SK-MEL-5 (cell line): ENCODE measurements at regions not wholly inside any gene's neighbourhood (a gene's known extent, or its start where the extent isn't known, plus 50 kb on each side); places are given as distances from the start of the nearest gene placed in this dataset.

Source experiments
- DNase-seq: peaks from one replicate; pipeline ENCODE4 v3.0.0-alpha.2; 2016; ENCODE audit warnings: low read depth, low spot score
- in situ Hi-C: cut with HindIII; loops from 2 replicates; pipeline ENCODE4 v1.10.0; 2016; ENCODE audit warnings: low sequenced_read_pairs, high pct_unique_total_duplicates, low pct_unique_long_range_greater_than_20kb

DNA sequence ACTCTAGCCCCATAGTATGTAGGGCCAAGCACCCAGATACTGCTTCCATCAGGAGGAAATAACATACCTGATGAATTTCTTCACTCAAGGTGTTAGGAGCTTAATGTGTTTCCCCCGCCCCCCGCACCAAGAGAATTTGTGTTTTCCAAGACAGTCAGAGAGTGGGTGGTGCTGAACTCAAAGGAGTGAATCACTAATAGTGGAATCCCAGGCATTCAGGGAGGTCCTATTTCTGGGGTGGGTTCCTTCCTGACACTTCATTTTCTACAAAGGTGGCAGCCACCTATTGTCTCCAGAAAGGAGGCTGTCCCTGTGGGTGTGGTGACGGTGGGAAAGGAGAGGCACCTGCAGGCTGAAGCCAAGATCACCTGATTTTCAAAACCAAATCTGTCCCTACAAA lies 50.8 kb upstream of the ELF5 start:
- in situ Hi-C loops, result no loop called here
- no peak for DNase-seq

DNA sequence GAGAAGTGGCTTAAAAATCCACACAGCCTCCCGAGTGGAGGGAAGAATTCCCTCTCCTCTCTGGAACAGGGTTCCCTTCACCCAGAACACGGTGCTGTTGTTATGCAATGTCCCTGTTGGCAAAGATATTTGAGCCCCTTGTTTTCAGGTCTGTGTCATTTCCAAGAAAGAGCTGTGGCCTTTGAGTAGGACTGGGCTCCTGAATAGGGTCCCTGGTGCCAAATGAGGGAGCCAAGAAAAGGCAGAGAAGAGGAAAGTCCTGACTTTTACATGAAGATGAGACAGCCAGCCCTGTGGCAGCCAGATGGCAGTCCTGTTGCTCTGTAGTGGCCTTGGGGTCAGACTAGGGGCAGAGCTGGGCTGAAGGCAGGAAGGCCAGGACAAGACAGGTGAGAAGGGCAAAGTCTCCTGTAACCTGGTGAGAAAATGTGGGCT lies 51.2 kb upstream of the ELF5 start:
- in situ Hi-C loops, result no loop called here
- DNase-seq, result no peak

DNA sequence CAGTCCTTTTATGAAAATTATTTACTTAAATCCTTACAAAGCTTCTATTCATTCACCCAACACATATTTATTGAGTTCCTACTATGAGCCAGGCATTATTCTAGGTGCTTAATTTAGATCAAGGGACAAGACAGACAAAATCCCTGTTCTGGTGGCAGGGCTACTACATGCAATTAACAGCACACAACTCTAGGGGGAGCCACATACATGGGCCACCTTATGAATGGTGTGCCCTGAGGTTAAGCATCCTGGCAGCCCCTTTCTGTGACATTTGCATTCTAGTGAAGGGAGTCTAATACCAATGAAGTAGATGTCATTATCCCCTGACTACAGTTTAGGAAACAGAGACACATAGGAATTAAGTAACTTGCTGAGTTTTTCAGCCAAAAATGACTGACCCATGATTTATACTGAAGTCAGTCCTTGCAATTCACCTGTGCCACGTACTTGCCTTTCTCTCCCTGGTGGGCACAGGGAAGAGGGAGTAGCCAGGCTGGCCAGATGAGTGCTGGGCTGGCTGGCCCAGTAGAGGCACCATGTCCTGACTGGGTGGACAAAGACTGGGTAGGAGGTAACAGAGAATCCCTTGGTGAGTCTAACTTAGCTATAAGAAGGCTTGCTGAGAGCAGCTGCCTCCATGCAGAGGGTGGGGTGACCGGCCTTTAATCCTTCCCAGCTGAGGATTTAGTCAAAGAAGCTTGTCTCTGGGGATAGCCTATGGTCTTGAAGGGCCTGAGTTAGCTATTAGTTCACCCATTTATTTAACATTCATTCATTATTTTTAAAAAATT lies 52.0 kb upstream of the ELF5 start:
- in situ Hi-C loops, result no loop called here
- peak; percentile 60 for DNase-seq

DNA sequence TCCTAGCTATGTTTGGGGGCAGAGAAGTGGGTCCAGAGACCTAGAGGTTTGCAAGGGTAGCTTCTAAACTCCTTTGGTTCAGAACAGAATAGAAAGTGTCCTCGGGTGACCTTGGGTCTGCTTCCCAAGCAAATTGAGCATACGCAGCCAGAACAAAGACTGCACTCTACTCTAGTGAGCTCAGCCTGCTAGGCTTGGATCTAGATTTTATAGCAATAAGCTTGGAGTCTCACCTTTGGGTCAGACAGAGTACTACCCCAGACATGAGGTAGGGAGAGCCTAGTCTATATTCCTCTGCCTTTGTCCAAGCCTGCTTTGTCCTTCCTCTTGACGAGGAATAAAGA lies 52.6 kb upstream of the ELF5 start:
- no peak for DNase-seq
- in situ Hi-C loops, result no loop called here

DNA sequence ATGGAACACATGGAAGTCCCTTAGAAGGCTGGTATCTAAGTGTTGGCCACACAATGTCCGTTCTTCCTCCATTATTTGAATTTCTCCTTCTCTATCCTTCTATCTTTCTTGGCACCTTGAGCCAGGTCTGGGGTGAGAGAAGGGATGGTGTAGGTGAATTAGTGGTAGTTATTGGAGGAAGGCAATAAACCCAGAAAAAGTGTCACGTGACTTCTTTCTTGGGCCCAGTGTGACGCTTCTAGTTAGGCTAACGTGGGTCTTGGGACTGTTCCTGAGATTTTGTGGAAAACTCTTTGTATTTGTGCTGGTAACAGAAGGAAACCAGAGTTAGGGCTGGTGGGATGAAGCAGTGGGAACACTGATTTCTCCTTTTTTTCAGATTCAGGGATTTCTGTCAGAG lies 53.1 kb upstream of the ELF5 start:
- no peak for DNase-seq
- in situ Hi-C loops, result no loop called here

DNA sequence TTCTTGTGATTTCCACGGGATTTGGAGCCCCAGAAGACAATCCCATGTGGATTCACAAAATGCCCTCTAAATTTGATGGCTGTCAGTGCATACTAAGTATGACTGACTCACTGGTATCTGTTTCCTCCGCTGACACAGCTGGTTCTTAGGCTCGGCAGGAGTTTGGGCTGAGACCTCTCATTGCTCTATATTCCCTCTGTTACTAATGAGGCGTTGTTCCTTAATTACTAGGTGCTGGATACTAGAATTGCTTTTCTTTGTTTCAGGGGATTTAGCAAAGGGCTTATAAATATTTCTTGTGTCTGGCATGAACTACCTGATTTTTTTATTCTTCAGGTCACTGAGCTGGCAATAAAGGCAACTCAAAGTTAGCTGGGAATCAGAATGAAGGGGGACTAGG lies 53.2 kb upstream of the EHF start:
- in situ Hi-C loops, result no loop called here
- no peak for DNase-seq

DNA sequence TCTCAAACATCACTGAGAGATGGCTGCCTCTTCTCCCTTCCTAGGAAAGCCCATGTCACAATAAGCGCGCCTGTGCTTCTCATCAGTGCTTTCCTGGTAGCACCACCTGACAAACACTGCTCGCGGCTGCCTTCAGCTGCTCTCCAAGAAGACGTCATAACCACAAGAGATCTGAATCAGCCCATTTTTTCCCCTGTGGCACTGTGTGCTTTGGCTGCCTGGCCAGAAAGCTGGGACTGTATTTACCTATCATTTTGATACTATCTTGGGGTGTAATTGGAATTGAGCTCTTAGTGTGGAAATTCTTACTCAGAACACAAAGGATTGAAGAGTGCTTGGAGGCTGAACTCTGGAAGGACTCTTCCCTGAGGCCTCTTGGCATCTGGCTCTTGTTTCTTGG lies 50.3 kb upstream of the EHF start:
- in situ Hi-C loops, result no loop called here
- DNase-seq, result peak; percentile 58
